OCI-LY3 (cell line): ENCODE measurements at regions not wholly inside any gene's neighbourhood (a gene's known extent, or its start where the extent isn't known, plus 50 kb on each side); places are given as distances from the start of the nearest gene placed in this dataset.

Source experiments
- H2AFZ ChIP-seq: fragments of 200-600, 300-600 bp; shearing (Covaris generic); 2 replicates; pipeline ENCODE4 v1.6.0; 2014; ENCODE audit warnings: antibody characterized with exemption, low read depth, low read length
- H3K27ac ChIP-seq: fragments of 200-600, 300-600 bp; sonication (generic); 2 replicates; pipeline ENCODE4 v1.5.1; 2014; ENCODE audit warnings: mild to moderate bottlenecking, low read length, moderate library complexity, mixed read lengths
- H3K27me3 ChIP-seq: fragments of 200-600, 300-600 bp; sonication (generic); 2 replicates; pipeline ENCODE4 v1.6.1; 2014; ENCODE audit warnings: low read depth, low read length, mixed read lengths
- H3K36me3 ChIP-seq: fragments of 200-600, 300-600 bp; sonication (generic); replicated peaks from 2 replicates; pipeline ENCODE3; 2014; ENCODE audit warnings: low read depth, low read length, mixed read lengths
- H3K4me1 ChIP-seq: fragments of 300-600, 200-600 bp; sonication (generic); 2 replicates; pipeline ENCODE4 v1.6.1; 2014; ENCODE audit warnings: low read length, mixed read lengths
- H3K4me2 ChIP-seq: fragments of 200-600, 300-600 bp; sonication (generic); 2 replicates; pipeline ENCODE4 v1.6.1; 2014; ENCODE audit warnings: low read length, mixed read lengths
- H3K4me3 ChIP-seq: fragments of 300-600, 200-600 bp; sonication (generic); 2 replicates; pipeline ENCODE4 v1.5.1; 2014; ENCODE audit warnings: antibody characterized with exemption, mild to moderate bottlenecking, low read length, moderate library complexity
- H3K79me2 ChIP-seq: fragments of 300-600, 200-600 bp; shearing (Covaris generic); 2 replicates; pipeline ENCODE4 v1.6.1; 2014; ENCODE audit warnings: mild to moderate bottlenecking, low read length, mixed read lengths
- H3K9ac ChIP-seq: fragments of 300-600, 200-600 bp; shearing (Covaris generic); 2 replicates; pipeline ENCODE4 v1.6.0; 2014; ENCODE audit warnings: mild to moderate bottlenecking, low read length, moderate library complexity
- H3K9me3 ChIP-seq: fragments of 200-600, 300-600 bp; shearing (Covaris generic); 2 replicates; pipeline ENCODE4 v1.6.1; 2014; ENCODE audit warnings: low read length, mixed read lengths; ENCODE audit not compliant: insufficient read depth
- H4K20me1 ChIP-seq: fragments of 200-600, 300-600 bp; sonication (generic); 2 replicates; pipeline ENCODE4 v1.6.1; 2016; ENCODE audit warnings: low read length, mixed read lengths; ENCODE audit not compliant: insufficient read depth
- EZH2phosphoT487 ChIP-seq: fragments of 200-600 bp; shearing (Covaris generic); IDR thresholded peaks from 2 replicates; pipeline ENCODE4 v1.6.1; 2018; ENCODE audit warnings: antibody characterized with exemption, mixed run types, low read depth
- TF ChIP-seq, protein P1 (sequence below): fragments of 200-600, 300-600 bp; sonication (generic); IDR thresholded peaks from 2 replicates; pipeline ENCODE4 v1.5.1; 2014; ENCODE audit warnings: antibody characterized with exemption, low read length, low read depth

DNA sequence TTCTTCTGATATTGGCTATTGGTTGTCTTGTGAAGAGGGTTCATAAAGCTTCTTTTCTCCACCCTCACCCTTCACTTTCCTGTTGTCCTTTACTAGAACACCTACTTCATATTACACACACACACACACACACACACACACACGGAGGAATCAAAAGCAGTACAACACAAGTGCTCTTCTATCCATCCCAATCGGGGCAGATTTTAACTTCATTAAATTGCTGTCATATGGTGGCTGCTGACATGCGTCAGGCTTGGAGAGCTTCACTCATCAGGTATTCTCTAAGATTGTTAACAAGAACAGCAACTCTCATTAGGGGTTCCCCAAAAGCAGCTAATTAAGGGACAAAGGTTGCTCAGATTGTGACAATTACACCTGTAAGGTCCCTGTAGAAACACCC lies 239.1 kb upstream of the MEIS2 start:
- no peaks in the 10 kb centered on the region for H4K20me1 ChIP-seq
- no peak overlapping the region for H2AFZ ChIP-seq
- H3K4me1 ChIP-seq: no peaks in the 10 kb centered on the region
- no peaks in the 10 kb centered on the region for H3K36me3 ChIP-seq
- no peak overlapping the region for H3K27ac ChIP-seq
- H3K4me2 ChIP-seq: no peak overlapping the region
- H3K4me3 ChIP-seq: no peak overlapping the region
- no peak for TF ChIP-seq EZH2phosphoT487
- TF ChIP-seq, protein P1, sequence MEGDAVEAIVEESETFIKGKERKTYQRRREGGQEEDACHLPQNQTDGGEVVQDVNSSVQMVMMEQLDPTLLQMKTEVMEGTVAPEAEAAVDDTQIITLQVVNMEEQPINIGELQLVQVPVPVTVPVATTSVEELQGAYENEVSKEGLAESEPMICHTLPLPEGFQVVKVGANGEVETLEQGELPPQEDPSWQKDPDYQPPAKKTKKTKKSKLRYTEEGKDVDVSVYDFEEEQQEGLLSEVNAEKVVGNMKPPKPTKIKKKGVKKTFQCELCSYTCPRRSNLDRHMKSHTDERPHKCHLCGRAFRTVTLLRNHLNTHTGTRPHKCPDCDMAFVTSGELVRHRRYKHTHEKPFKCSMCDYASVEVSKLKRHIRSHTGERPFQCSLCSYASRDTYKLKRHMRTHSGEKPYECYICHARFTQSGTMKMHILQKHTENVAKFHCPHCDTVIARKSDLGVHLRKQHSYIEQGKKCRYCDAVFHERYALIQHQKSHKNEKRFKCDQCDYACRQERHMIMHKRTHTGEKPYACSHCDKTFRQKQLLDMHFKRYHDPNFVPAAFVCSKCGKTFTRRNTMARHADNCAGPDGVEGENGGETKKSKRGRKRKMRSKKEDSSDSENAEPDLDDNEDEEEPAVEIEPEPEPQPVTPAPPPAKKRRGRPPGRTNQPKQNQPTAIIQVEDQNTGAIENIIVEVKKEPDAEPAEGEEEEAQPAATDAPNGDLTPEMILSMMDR: no peak
- H3K9ac ChIP-seq: no peak overlapping the region
- no peaks in the 10 kb centered on the region for H3K79me2 ChIP-seq
- no peaks in the 10 kb centered on the region for H3K9me3 ChIP-seq
- no peaks in the 10 kb centered on the region for H3K27me3 ChIP-seq

DNA sequence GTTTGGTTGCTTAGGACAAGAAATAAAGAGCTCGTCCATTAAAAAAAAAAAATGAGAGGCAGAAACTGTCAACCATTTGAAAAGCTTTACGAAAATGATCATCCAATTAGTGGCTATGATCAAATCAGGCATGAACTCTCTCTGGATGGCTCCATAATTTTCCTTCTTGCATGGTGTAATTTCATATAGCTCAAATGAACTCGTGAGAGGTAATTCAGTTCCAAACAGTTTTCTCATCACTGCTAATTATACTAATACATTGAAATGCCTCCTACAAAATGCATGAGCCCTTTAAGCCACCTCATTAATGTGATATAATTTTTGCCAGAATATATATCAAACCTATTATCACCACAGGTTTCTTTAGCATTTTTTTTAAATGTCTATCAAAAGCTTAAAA lies 239.5 kb upstream of the MEIS2 start:
- TF ChIP-seq, protein P1: no peak
- TF ChIP-seq EZH2phosphoT487: no peak
- Histone ChIP-seq H2AFZ (no peak overlapping the region), H3K27me3 (no peaks in the 10 kb centered on the region), H3K4me2 (no peak overlapping the region), H3K4me1 (no peaks in the 10 kb centered on the region), H3K36me3 (no peaks in the 10 kb centered on the region), H3K9me3 (no peaks in the 10 kb centered on the region), H4K20me1 (no peaks in the 10 kb centered on the region), H3K27ac (no peak overlapping the region), H3K9ac (no peak overlapping the region), H3K79me2 (no peaks in the 10 kb centered on the region), H3K4me3 (no peak overlapping the region)

DNA sequence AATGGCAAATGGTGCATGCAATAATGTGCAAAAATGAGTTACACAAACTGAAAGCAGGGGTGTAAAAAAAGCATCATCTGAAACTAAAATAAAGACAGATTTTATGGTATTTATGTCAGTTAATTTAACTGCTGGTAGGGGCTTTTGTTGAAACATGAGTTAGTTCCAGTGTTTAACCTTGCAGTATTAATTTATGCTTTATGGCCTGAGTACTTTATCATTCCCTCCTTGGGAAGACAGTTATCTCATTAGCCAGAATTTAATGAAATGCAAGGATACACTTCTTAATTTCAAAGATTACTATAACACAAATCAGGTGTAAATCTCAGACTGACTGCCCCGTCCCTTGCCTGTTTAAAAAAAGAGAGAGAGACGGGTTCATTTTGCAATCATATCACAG lies 240.1 kb upstream of the MEIS2 start:
- Histone ChIP-seq H3K9me3 (no peaks in the 10 kb centered on the region), H3K36me3 (no peaks in the 10 kb centered on the region), H2AFZ (no peak overlapping the region), H3K9ac (no peak overlapping the region), H3K4me3 (no peak overlapping the region), H3K4me1 (no peaks in the 10 kb centered on the region), H3K4me2 (no peak overlapping the region), H4K20me1 (no peaks in the 10 kb centered on the region), H3K79me2 (no peaks in the 10 kb centered on the region), H3K27ac (no peak overlapping the region), H3K27me3 (no peaks in the 10 kb centered on the region)
- no peak for TF ChIP-seq EZH2phosphoT487
- TF ChIP-seq, protein P1: no peak

DNA sequence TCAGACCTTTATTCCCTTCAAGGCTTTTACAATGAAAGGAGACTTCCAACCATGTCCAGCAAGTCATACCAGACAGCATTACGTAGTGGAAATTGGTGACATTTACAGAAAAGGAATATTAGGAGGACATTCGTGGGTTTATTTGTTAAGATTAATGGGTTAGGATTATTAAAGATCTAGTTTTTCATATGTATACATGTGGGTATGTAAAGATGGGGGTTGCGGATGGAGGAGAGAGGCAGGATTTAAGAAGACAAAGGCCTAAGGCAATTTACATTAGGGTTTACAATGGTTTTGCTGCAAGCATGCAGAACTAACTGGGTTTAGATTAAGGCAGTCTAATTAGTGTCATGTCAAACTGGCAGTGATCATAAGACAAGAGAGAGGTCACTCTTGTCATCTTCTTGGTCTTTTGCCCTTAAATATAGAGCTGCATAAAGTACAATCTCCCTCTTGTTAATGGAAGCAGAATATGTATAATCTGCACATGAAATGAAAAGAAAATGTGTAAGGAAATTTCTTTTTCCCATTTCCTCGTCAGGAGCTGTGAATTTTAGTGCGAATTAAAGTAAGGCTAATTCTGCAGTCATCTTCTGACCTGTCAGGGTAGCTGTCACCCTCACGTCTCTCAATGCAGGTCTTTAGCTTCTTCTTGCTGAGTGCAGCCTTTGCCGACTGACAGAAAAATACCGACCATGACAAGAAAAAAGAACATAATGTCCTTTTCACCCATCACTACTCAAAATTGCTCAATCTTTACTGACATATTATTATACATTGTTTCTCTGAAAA lies 258.9 kb upstream of the MEIS2 start:
- no peaks in the 10 kb centered on the region for H3K9me3 ChIP-seq
- no peak overlapping the region for H3K27ac ChIP-seq
- H3K4me2 ChIP-seq: no peak overlapping the region
- no peak overlapping the region for H2AFZ ChIP-seq
- TF ChIP-seq, protein P1: no peak
- no peak for TF ChIP-seq EZH2phosphoT487
- no peaks in the 10 kb centered on the region for H3K79me2 ChIP-seq
- H3K4me3 ChIP-seq: no peak overlapping the region
- no peaks in the 10 kb centered on the region for H3K36me3 ChIP-seq
- H3K4me1 ChIP-seq: no peaks in the 10 kb centered on the region
- H3K9ac ChIP-seq: no peak overlapping the region
- no peaks in the 10 kb centered on the region for H3K27me3 ChIP-seq
- no peaks in the 10 kb centered on the region for H4K20me1 ChIP-seq
